MCF 10A (cell line): ENCODE measurements at regions not wholly inside any gene's neighbourhood (a gene's known extent, or its start where the extent isn't known, plus 50 kb on each side); places are given as distances from the start of the nearest gene placed in this dataset.

ENCODE experiments used
- BruUV-seq: library from RNA; stranded (reverse); fragments of 400-500 nt; replicated peaks from 2 replicates; lab custom pipeline; 2021; lab: Mats Ljungman, UMichigan
- CTCF ChIA-PET: fragments of 300-600 bp; sonication (Branson Sonifier 250); formaldehyde crosslinking; extraction: SDS; loops from one replicate; lab custom pipeline; 2021; ENCODE audit warnings: antibody characterized with exemption, inconsistent platforms; lab: Yijun Ruan, JAX
- POLR2A ChIA-PET: fragments of 300-600, 350-650 bp; sonication (Branson Sonifier 250); formaldehyde crosslinking; extraction: SDS; loops from one replicate; lab custom pipeline; 2020; ENCODE audit warnings: antibody characterized with exemption, inconsistent platforms; lab: Yijun Ruan, JAX
- DNase-seq: peaks from one replicate; pipeline ENCODE4 v3.0.0-alpha.2; 2018; ENCODE audit not compliant: unreplicated experiment
- H3K27ac Mint-ChIP-seq: one replicate; pipeline ENCODE4 v1.8.0; 2022; ENCODE audit warnings: mild to moderate bottlenecking, low read depth, mixed read lengths; ENCODE audit not compliant: unreplicated experiment
- H3K27me3 Mint-ChIP-seq: one replicate; pipeline ENCODE4 v1.8.0; 2022; ENCODE audit warnings: mixed read lengths; ENCODE audit not compliant: insufficient read depth, unreplicated experiment
- H3K36me3 Mint-ChIP-seq: one replicate; pipeline ENCODE4 v1.8.0; 2022; ENCODE audit warnings: mild to moderate bottlenecking, moderate library complexity, mixed read lengths; ENCODE audit not compliant: insufficient read depth, unreplicated experiment
- H3K4me1 Mint-ChIP-seq: one replicate; pipeline ENCODE4 v1.8.0; 2022; ENCODE audit warnings: mixed read lengths; ENCODE audit not compliant: insufficient read depth, unreplicated experiment
- H3K4me3 Mint-ChIP-seq: one replicate; pipeline ENCODE4 v1.8.0; 2022; ENCODE audit warnings: mild to moderate bottlenecking, moderate library complexity, mixed read lengths; ENCODE audit not compliant: unreplicated experiment
- H3K9me3 Mint-ChIP-seq: one replicate; pipeline ENCODE4 v1.8.0; 2022; ENCODE audit warnings: mixed read lengths; ENCODE audit not compliant: unreplicated experiment
- intact Hi-C: fragments of 100-400 bp; cut with micrococcal nuclease; formaldehyde crosslinking; loops from 2 replicates; pipeline ENCODE4 v1.14.1; 2022
- TF ChIP-seq, protein P1 (sequence below): fragments of 200-600 bp; IDR thresholded peaks from one replicate; pipeline ENCODE4 v1.8.0; 2022; ENCODE audit warnings: antibody characterized with exemption, mild to moderate bottlenecking; ENCODE audit not compliant: unreplicated experiment

GRCh38 chr4:135210341-135210740 lies 1008.8 kb upstream of the PABPC4L start:
- Mint-ChIP-seq H3K4me3 (no peak overlapping the region), H3K9me3 (no peaks in the 10 kb centered on the region), H3K27me3 (peaks cover 38% of the 10 kb centered on the region), H3K36me3 (no peaks in the 10 kb centered on the region), H3K27ac (no peak overlapping the region), H3K4me1 (no peaks in the 10 kb centered on the region)
- BruUV-seq: no TSS peak
- intact Hi-C loops: no loop called here
- DNase-seq: no peak
- TF ChIP-seq, protein P1, sequence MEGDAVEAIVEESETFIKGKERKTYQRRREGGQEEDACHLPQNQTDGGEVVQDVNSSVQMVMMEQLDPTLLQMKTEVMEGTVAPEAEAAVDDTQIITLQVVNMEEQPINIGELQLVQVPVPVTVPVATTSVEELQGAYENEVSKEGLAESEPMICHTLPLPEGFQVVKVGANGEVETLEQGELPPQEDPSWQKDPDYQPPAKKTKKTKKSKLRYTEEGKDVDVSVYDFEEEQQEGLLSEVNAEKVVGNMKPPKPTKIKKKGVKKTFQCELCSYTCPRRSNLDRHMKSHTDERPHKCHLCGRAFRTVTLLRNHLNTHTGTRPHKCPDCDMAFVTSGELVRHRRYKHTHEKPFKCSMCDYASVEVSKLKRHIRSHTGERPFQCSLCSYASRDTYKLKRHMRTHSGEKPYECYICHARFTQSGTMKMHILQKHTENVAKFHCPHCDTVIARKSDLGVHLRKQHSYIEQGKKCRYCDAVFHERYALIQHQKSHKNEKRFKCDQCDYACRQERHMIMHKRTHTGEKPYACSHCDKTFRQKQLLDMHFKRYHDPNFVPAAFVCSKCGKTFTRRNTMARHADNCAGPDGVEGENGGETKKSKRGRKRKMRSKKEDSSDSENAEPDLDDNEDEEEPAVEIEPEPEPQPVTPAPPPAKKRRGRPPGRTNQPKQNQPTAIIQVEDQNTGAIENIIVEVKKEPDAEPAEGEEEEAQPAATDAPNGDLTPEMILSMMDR: no peak
- POLR2A ChIA-PET: no interaction called here
- CTCF ChIA-PET: interaction anchor here (0.7 kb wide), 1 partner anchor 76 kb away, joined by 4 read pairs; no protein-coding TSS in a partner anchor

DNA sequence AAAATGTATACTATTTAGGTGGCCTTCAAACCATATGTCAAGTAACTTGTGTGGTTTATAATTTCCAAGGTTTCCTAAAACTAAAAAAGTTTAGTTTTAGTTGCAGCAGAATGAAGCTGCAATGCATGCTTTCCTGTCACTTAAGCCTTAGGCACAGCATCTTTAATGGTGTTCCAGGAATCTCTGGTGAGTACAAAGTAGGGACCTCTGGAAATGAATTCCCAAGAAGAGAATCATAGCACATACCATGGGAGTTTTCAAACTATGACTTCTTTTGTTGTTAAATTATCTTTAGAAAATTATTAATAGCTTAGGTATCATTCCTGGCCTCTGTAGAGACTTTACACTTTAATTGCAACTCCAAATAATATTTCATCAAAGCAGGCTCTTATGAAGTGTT lies 1005.9 kb upstream of the PABPC4L start:
- no TSS peak for BruUV-seq
- H3K9me3 Mint-ChIP-seq: no peaks in the 10 kb centered on the region
- H3K36me3 Mint-ChIP-seq: no peaks in the 10 kb centered on the region
- DNase-seq: no peak
- CTCF ChIA-PET: interaction anchor here (0.8 kb wide), 1 partner anchor 1529 kb away, joined by 3 read pairs; no protein-coding TSS in a partner anchor
- TF ChIP-seq, protein P1: no peak
- H3K4me1 Mint-ChIP-seq: no peaks in the 10 kb centered on the region
- intact Hi-C loops: no loop called here
- POLR2A ChIA-PET: interaction anchor here (0.7 kb wide), 1 partner anchor 14 kb away, joined by 3 read pairs; no protein-coding TSS in a partner anchor
- H3K27me3 Mint-ChIP-seq: peaks cover 23% of the 10 kb centered on the region
- H3K27ac Mint-ChIP-seq: no peak overlapping the region
- H3K4me3 Mint-ChIP-seq: no peak overlapping the region

- H3K9me3 Mint-ChIP-seq: no peaks in the 10 kb centered on the region
- DNase-seq: no peak
- no peaks in the 10 kb centered on the region for H3K4me1 Mint-ChIP-seq
- H3K4me3 Mint-ChIP-seq: no peak overlapping the region
- H3K27me3 Mint-ChIP-seq: no peaks in the 10 kb centered on the region
- TF ChIP-seq, protein P1: no peak
- CTCF ChIA-PET: no interaction called here
- H3K27ac Mint-ChIP-seq: no peak overlapping the region
- H3K36me3 Mint-ChIP-seq: no peaks in the 10 kb centered on the region
- intact Hi-C loops: no loop called here
- BruUV-seq: no TSS peak
- POLR2A ChIA-PET: no interaction called here
Measured at GRCh38 chr4:135204311-135204710, 1002.7 kb upstream of the PABPC4L start.

DNA sequence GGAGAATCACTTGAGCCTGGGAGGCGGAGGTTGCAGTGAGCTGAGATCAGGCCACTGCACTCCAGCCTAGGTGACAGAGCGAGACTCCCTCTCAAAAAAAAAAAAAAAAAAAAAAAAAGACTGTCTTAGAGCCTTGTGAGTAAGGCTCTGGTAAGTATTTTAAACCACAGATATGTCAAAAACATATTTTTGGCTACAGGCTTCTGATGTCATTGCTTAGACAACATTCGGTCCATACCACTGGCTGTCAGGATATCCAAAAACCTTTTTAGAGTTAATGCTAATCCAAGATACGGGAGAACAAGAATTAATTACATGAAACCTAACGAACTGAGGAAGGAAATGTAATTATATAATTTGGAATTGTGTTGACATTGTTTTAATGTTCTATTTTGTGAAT lies 999.5 kb upstream of the PABPC4L start:
- Mint-ChIP-seq H3K4me3 (no peak overlapping the region), H3K4me1 (no peaks in the 10 kb centered on the region), H3K27me3 (no peaks in the 10 kb centered on the region), H3K9me3 (no peaks in the 10 kb centered on the region), H3K36me3 (no peaks in the 10 kb centered on the region), H3K27ac (no peak overlapping the region)
- no TSS peak for BruUV-seq
- intact Hi-C loops: no loop called here
- TF ChIP-seq, protein P1: no peak
- no peak for DNase-seq
- POLR2A ChIA-PET: no interaction called here
- CTCF ChIA-PET: interaction anchor here (0.6 kb wide), 1 partner anchor 552 kb away, joined by 3 read pairs; no protein-coding TSS in a partner anchor
